ENCODE measurements at regions not wholly inside any gene's neighbourhood (a gene's known extent, or its start where the extent isn't known, plus 50 kb on each side); places are given as distances from the start of the nearest gene placed in this dataset.
A peak's percentile ranks its signal among the peaks of the same experiment; 100 is the strongest.

- no peak for DNase-seq
Measured at GRCh38 chr16:85350973-85351372, 238.7 kb upstream of the CIBAR2 start.

- no peak for DNase-seq
Measured at GRCh38 chr16:85353013-85353412, 240.7 kb upstream of the CIBAR2 start.

- no peak for DNase-seq
Measured at GRCh38 chr16:85353839-85354685, 241.8 kb upstream of the CIBAR2 start.

GRCh38 chr16:85354686-85355514 lies 242.6 kb upstream of the CIBAR2 start:
- peak; percentile 44 for DNase-seq

- no peak for DNase-seq
Measured at GRCh38 chr16:85355515-85355837, 243.2 kb upstream of the CIBAR2 start.

- no peak for DNase-seq
Measured at GRCh38 chr16:85356157-85356556, 243.9 kb upstream of the CIBAR2 start.

GRCh38 chr16:85357323-85357722 lies 245.1 kb upstream of the CIBAR2 start:
- no peak for DNase-seq

GRCh38 chr16:85357924-85358505 lies 245.7 kb upstream of the CIBAR2 start:
- DNase-seq, result no peak

GRCh38 chr16:85358704-85359146 lies 246.5 kb upstream of the CIBAR2 start:
- no peak for DNase-seq

- peak; percentile 7 for DNase-seq
Measured at GRCh38 chr16:85359147-85359822, 247.0 kb upstream of the CIBAR2 start.

- no peak for DNase-seq
Measured at GRCh38 chr16:85360323-85361277, 248.3 kb upstream of the CIBAR2 start.

- no peak for DNase-seq
Measured at GRCh38 chr16:85361441-85362118, 249.3 kb upstream of the CIBAR2 start.

- DNase-seq, result no peak
Measured at GRCh38 chr16:85362443-85362842, 250.2 kb upstream of the CIBAR2 start.

GRCh38 chr16:85363427-85363826 lies 249.7 kb upstream of the GSE1 start:
- no peak for DNase-seq

- no peak for DNase-seq
Measured at GRCh38 chr16:85363881-85364280, 249.2 kb upstream of the GSE1 start.

GRCh38 chr16:85364323-85365040 lies 248.6 kb upstream of the GSE1 start:
- no peak for DNase-seq

- DNase-seq, result no peak
Measured at GRCh38 chr16:85365120-85365519, 248.0 kb upstream of the GSE1 start.

- no peak for DNase-seq
Measured at GRCh38 chr16:85366031-85366763, 246.9 kb upstream of the GSE1 start.

- DNase-seq, result no peak
Measured at GRCh38 chr16:85367485-85367884, 245.6 kb upstream of the GSE1 start.

- DNase-seq, result no peak
Measured at GRCh38 chr16:85369060-85369459, 244.1 kb upstream of the GSE1 start.
